Cardiac fibroblast (primary cell): ENCODE measurements at regions not wholly inside any gene's neighbourhood (a gene's known extent, or its start where the extent isn't known, plus 50 kb on each side); places are given as distances from the start of the nearest gene placed in this dataset.

Experiments used
- DNase-seq, 2 donors: peaks; one replicate each; pipeline versions ENCODE4 v3.0.0 to v3.0.0-alpha.2; 2010; ENCODE audit warnings: low read depth in 2 of 2
- H3K4me3 ChIP-seq, 2 donors: replicated peaks in 1 of 2; 1 replicate in 1 of 2; 2 replicates in 1 of 2; pipeline ENCODE4 v1.5.1; 2011; ENCODE audit warnings: low read depth in 2 of 2, low read length in 2 of 2, mild to moderate bottlenecking in 2 of 2, moderate library complexity in 1 of 2
- TF ChIP-seq, protein P1 (sequence below): IDR thresholded peaks from one replicate; pipeline ENCODE4 v1.5.1; 2011; ENCODE audit warnings: low read depth, mild to moderate bottlenecking, low read length, inconsistent platforms

DNA sequence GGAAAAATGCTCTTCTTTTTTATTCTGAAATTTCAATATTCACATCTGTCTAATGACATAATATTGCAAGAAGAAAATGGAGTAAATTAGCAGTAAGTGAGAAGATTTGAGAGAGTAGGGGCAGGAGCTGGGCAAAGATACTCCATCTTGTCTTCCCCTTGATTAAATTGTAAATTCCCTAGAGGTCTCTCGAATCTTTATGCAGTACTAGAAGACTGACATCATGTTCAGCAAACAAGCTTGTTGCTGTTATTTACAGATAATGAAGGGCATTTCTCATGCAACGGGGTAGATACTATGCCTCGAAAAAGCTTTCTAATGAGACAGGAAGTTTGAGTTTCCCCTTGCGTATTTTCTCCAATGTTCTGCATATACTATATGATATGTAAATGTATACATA lies 306.9 kb upstream of the PTCHD4 start:
- TF ChIP-seq, protein P1, sequence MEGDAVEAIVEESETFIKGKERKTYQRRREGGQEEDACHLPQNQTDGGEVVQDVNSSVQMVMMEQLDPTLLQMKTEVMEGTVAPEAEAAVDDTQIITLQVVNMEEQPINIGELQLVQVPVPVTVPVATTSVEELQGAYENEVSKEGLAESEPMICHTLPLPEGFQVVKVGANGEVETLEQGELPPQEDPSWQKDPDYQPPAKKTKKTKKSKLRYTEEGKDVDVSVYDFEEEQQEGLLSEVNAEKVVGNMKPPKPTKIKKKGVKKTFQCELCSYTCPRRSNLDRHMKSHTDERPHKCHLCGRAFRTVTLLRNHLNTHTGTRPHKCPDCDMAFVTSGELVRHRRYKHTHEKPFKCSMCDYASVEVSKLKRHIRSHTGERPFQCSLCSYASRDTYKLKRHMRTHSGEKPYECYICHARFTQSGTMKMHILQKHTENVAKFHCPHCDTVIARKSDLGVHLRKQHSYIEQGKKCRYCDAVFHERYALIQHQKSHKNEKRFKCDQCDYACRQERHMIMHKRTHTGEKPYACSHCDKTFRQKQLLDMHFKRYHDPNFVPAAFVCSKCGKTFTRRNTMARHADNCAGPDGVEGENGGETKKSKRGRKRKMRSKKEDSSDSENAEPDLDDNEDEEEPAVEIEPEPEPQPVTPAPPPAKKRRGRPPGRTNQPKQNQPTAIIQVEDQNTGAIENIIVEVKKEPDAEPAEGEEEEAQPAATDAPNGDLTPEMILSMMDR, result no peak
- no peak for DNase-seq
- H3K4me3 ChIP-seq, result no peak overlapping the region

DNA sequence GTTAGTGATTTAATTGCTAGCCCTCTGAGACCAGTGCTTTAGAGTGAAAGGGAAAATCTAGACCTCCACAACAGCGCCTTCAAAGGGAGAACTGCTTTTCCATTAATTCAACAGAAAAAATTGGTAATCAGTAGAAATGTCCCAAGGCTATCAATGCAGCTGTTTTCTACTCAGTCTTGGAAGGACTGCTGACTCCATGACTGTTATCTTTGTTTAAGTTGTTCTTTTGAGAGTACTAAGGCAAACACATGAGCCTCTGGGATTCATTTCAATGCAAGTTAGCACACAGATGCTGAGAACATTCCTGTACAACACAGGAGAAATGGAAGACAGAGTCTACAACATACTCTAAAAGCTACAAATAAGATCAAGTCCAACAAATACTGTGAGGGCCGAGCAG lies 301.7 kb upstream of the PTCHD4 start:
- DNase-seq, result no peak
- no peak overlapping the region for H3K4me3 ChIP-seq
- TF ChIP-seq, protein P1, result no peak

DNA sequence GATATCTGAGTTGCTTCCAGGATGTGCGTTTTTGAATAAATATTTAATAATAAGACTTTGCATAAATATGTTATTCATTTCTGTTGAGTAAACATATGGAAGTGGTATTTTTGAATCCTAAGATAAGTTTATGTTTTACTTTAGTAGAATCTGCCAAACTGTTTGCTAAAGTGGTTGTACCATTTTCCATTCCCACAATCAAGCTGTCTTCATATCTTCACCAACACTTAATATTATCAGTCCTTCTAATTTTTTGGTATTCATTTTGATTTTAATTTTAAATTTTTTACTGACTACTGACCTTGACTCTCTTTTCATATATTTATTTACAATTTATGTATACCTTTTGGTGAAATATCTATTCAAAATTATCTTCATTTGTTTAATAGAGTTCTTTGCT lies 293.9 kb upstream of the PTCHD4 start:
- no peak for DNase-seq
- no peak overlapping the region for H3K4me3 ChIP-seq
- TF ChIP-seq, protein P1, result no peak

DNA sequence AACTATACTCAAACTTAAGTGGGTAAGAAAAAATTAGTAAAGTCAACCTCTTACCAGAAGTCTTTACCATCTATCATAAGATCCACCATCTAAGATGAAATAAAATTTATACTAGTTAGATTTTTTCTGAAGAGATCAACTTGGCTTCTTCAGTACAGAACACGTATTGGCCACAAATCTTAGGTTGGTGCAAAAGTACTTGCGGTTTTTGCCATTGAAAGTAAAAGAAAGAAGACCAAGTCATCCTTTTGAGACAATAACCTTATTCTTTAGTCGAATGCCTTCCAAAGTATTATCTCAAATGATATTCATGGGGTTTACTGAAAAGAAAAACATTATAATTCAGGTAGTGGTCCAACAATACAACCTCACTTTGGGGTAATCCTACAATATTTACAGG lies 292.6 kb upstream of the PTCHD4 start:
- H3K4me3 ChIP-seq, result no peak overlapping the region
- TF ChIP-seq, protein P1, result no peak
- DNase-seq, result no peak

DNA sequence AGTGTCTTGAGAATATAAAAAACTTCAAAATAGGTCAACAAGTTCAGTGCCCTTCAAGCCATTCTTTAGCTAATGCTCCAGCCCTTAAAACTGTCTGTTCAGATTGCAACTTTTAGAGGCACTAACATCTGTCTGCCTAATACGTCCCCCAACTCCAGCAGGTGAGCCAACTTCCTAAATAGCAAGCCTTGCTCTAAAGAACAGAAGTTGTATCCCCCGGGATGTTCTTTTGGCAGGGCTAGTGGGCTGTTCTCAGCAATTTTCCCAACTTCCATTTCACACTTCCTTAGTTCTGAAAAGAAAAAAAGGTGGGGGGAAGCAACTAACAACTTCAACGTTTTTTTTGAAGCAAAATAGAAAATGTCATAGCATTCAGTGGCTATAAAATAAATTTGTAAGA lies 290.0 kb upstream of the PTCHD4 start:
- TF ChIP-seq, protein P1, result no peak
- H3K4me3 ChIP-seq, result no peak overlapping the region
- no peak for DNase-seq

DNA sequence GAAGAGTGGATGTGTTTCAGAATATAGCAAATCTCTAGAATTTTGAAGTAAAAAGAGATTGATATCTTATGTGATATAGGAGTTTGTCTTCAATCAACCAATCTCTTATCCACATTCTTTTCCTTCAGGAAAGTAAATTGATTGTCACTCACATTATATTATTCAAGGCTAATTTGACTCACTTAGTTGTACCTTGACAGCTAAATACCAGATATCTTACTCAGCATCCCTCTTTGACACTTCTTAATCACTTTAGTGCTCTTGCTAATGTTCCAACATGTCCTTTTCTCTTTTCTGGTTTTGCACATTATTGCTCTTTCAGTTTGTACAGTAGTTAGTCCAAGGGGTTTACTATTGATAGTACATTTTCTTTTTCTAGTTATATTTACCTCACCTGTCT lies 286.9 kb upstream of the PTCHD4 start:
- H3K4me3 ChIP-seq, result no peak overlapping the region

More for the DNA sequence above, 286.9 kb upstream of the PTCHD4 start:
- TF ChIP-seq, protein P1, result no peak
- DNase-seq, result no peak
